ENCODE measurements at regions not wholly inside any gene's neighbourhood (a gene's known extent, or its start where the extent isn't known, plus 50 kb on each side); places are given as distances from the start of the nearest gene placed in this dataset.
"Not testable (repeated sequence)": the region's sequence is repeated elsewhere in the genome, so short reads cannot be mapped to it uniquely, and the experiment has no call there.

- not testable (repeated sequence) for TF ChIP-seq POLR2A, CTCF (IDR thresholded peaks at IDR 0.05)
These were observed 142.5 kb downstream of the ADSS2 start for GRCh38 chr1:244309191-244309590.

Measured in upper lobe of left lung (tissue), 4 donors.